HepG2 (cell line): ENCODE measurements at regions not wholly inside any gene's neighbourhood (a gene's known extent, or its start where the extent isn't known, plus 50 kb on each side); places are given as distances from the start of the nearest gene placed in this dataset.

ENCODE experiments used
- FOXP4 ChIP-seq: sonication (generic); formaldehyde crosslinking; IDR thresholded peaks from 2 replicates; pipeline ENCODE4 v1.4.0; 2020; ENCODE audit warnings: missing genetic modification reagents
- HNRNPK ChIP-seq: fragments of 200-400 bp; formaldehyde crosslinking; IDR thresholded peaks from 2 replicates; pipeline ENCODE4 v1.6.1; 2018; ENCODE audit warnings: low read length, low read depth, moderate library complexity, mild to moderate bottlenecking; ENCODE audit not compliant: poor library complexity, severe bottlenecking
- NFKB2 ChIP-seq: sonication (generic); formaldehyde crosslinking; IDR thresholded peaks from 2 replicates; pipeline ENCODE4 v1.4.0; 2020; ENCODE audit warnings: missing genetic modification reagents, borderline replicate concordance
- SNRNP70 ChIP-seq: fragments of 200-400 bp; formaldehyde crosslinking; IDR thresholded peaks from 2 replicates; pipeline ENCODE4 v1.6.1; 2017; ENCODE audit warnings: mild to moderate bottlenecking, low read depth, low read length, moderate library complexity
- ZNF350 ChIP-seq: sonication (generic); formaldehyde crosslinking; IDR thresholded peaks from 2 replicates; pipeline ENCODE4 v1.4.0; 2020; ENCODE audit warnings: mild to moderate bottlenecking, low read depth, missing genetic modification reagents, borderline replicate concordance
- ZNF609 ChIP-seq: sonication (generic); formaldehyde crosslinking; IDR thresholded peaks from 2 replicates; pipeline ENCODE4 v1.4.0; 2020; ENCODE audit warnings: mild to moderate bottlenecking, missing genetic modification reagents, borderline replicate concordance
- TF ChIP-seq, protein P1 (sequence below): sonication (generic); formaldehyde crosslinking; IDR thresholded peaks from 2 replicates; pipeline ENCODE4 v1.4.0; 2020; ENCODE audit warnings: mild to moderate bottlenecking, low read depth, missing genetic modification reagents

- TF ChIP-seq ZNF609: no peak
- TF ChIP-seq HNRNPK: no peak
- TF ChIP-seq SNRNP70: no peak
- TF ChIP-seq, protein P1, sequence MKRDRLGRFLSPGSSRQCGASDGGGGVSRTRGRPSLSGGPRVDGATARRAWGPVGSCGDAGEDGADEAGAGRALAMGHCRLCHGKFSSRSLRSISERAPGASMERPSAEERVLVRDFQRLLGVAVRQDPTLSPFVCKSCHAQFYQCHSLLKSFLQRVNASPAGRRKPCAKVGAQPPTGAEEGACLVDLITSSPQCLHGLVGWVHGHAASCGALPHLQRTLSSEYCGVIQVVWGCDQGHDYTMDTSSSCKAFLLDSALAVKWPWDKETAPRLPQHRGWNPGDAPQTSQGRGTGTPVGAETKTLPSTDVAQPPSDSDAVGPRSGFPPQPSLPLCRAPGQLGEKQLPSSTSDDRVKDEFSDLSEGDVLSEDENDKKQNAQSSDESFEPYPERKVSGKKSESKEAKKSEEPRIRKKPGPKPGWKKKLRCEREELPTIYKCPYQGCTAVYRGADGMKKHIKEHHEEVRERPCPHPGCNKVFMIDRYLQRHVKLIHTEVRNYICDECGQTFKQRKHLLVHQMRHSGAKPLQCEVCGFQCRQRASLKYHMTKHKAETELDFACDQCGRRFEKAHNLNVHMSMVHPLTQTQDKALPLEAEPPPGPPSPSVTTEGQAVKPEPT (CRISPR knock-in tag): no peak
- TF ChIP-seq ZNF350 (CRISPR knock-in tag): no peak
- TF ChIP-seq NFKB2 (CRISPR knock-in tag): no peak
- TF ChIP-seq FOXP4 (CRISPR knock-in tag): no peak
These were observed 229.9 kb upstream of the TTC29 start (continued) for GRCh38 chr4:147175460-147176025.
